WTC11 (cell line): ENCODE measurements at regions not wholly inside any gene's neighbourhood (a gene's known extent, or its start where the extent isn't known, plus 50 kb on each side); places are given as distances from the start of the nearest gene placed in this dataset.

Experiments used
- ATAC-seq: fragments of 200-7000 bp; cut with Tn5 transposase; 2 replicates; pipeline ENCODE4 v1.10.0; 2021; ENCODE audit warnings: mild to moderate bottlenecking, moderate library complexity
- CTCF ChIA-PET: fragments of 300-600 bp; sonication (Branson Sonifier 250); formaldehyde crosslinking; loops from one replicate; lab custom pipeline; 2021; ENCODE audit warnings: antibody characterized with exemption; lab: Charles Lee
- POLR2A ChIA-PET: fragments of 350-600 bp; sonication (Branson Sonifier 250); formaldehyde crosslinking; loops from one replicate; lab custom pipeline; 2021; ENCODE audit warnings: antibody characterized with exemption; lab: Charles Lee
- DNase-seq: peaks from one replicate; pipeline ENCODE4 v3.0.0; 2021; ENCODE audit warnings: low spot score
- H3K27ac Mint-ChIP-seq: 2 replicates; pipeline ENCODE4 v1.8.0; 2021; ENCODE audit warnings: mixed read lengths
- H3K27me3 Mint-ChIP-seq: 2 replicates; pipeline ENCODE4 v1.8.0; 2021; ENCODE audit warnings: low read depth, mild to moderate bottlenecking, moderate library complexity, mixed read lengths
- H3K36me3 Mint-ChIP-seq: 2 replicates; pipeline ENCODE4 v1.8.0; 2021; ENCODE audit warnings: mixed read lengths
- H3K4me1 Mint-ChIP-seq: 2 replicates; pipeline ENCODE4 v1.8.0; 2022; ENCODE audit warnings: mixed read lengths
- H3K4me3 Mint-ChIP-seq: 2 replicates; pipeline ENCODE4 v1.8.0; 2021; ENCODE audit warnings: mild to moderate bottlenecking, moderate library complexity, mixed read lengths
- H3K9me3 Mint-ChIP-seq: 2 replicates; pipeline ENCODE4 v1.8.0; 2021; ENCODE audit warnings: mixed read lengths
- ARID4B ChIP-seq: sonication (generic); formaldehyde crosslinking; IDR thresholded peaks from 2 replicates; pipeline ENCODE4 v1.8.0; 2023; ENCODE audit warnings: missing genetic modification reagents, mild to moderate bottlenecking, borderline replicate concordance
- ATF6 ChIP-seq: sonication (generic); formaldehyde crosslinking; IDR thresholded peaks from 2 replicates; pipeline ENCODE4 v1.8.1; 2023; ENCODE audit warnings: mild to moderate bottlenecking, missing genetic modification reagents
- CBFB ChIP-seq: sonication (generic); formaldehyde crosslinking; IDR thresholded peaks from 2 replicates; pipeline ENCODE4 v1.8.1; 2022; ENCODE audit warnings: mild to moderate bottlenecking, low read depth, missing genetic modification reagents
- CDX4 ChIP-seq: fragments of 250-450 bp; sonication (Bioruptor Pico); IDR thresholded peaks from 2 replicates; pipeline ENCODE4 v1.9.0; 2021; ENCODE audit warnings: moderate library complexity, mild to moderate bottlenecking, inconsistent platforms, borderline replicate concordance
- EMX1 ChIP-seq: fragments of 250-450 bp; sonication (Bioruptor Pico); IDR thresholded peaks from 2 replicates; pipeline ENCODE4 v1.8.0; 2021; ENCODE audit warnings: mild to moderate bottlenecking
- ETV6 ChIP-seq: sonication (generic); formaldehyde crosslinking; IDR thresholded peaks from 2 replicates; pipeline ENCODE4 v1.8.1; 2022; ENCODE audit warnings: mild to moderate bottlenecking, missing genetic modification reagents
- FOXJ3 ChIP-seq: sonication (generic); formaldehyde crosslinking; IDR thresholded peaks from 2 replicates; pipeline ENCODE4 v1.9.0; 2021; ENCODE audit warnings: missing genetic modification reagents, mild to moderate bottlenecking, borderline replicate concordance
- GABPB1 ChIP-seq: sonication (generic); formaldehyde crosslinking; IDR thresholded peaks from 2 replicates; pipeline ENCODE4 v1.8.1; 2023; ENCODE audit warnings: mild to moderate bottlenecking, missing genetic modification reagents
- IRF1 ChIP-seq: sonication (generic); formaldehyde crosslinking; IDR thresholded peaks from 2 replicates; pipeline ENCODE4 v1.8.0; 2023; ENCODE audit warnings: missing genetic modification reagents
- MLX ChIP-seq: sonication (generic); formaldehyde crosslinking; IDR thresholded peaks from 2 replicates; pipeline ENCODE4 v1.8.1; 2023; ENCODE audit warnings: mild to moderate bottlenecking, missing genetic modification reagents, moderate library complexity
- NFATC4 ChIP-seq: fragments of 250-450 bp; sonication (Bioruptor Pico); IDR thresholded peaks from 2 replicates; pipeline ENCODE4 v1.9.0; 2021; ENCODE audit warnings: mild to moderate bottlenecking
- NFE2L1 ChIP-seq: sonication (generic); formaldehyde crosslinking; IDR thresholded peaks from 2 replicates; pipeline ENCODE4 v1.8.1; 2023; ENCODE audit warnings: missing genetic modification reagents
- NR1H2 ChIP-seq: sonication (generic); formaldehyde crosslinking; IDR thresholded peaks from 2 replicates; pipeline ENCODE4 v1.9.0; 2021; ENCODE audit warnings: mild to moderate bottlenecking, moderate library complexity, missing genetic modification reagents
- NR2C2 ChIP-seq: sonication (generic); formaldehyde crosslinking; IDR thresholded peaks from 2 replicates; pipeline ENCODE4 v1.8.0; 2022; ENCODE audit warnings: mild to moderate bottlenecking, missing genetic modification reagents
- NR3C1 ChIP-seq: sonication (generic); formaldehyde crosslinking; conservative IDR thresholded peaks from 2 replicates; pipeline ENCODE4 v1.8.1; 2023; ENCODE audit warnings: low read depth, mild to moderate bottlenecking, missing genetic modification reagents
- OVOL2 ChIP-seq: fragments of 250-450 bp; sonication (Bioruptor Pico); IDR thresholded peaks from 2 replicates; pipeline ENCODE4 v1.9.0; 2021; ENCODE audit warnings: mild to moderate bottlenecking, borderline replicate concordance
- RORB ChIP-seq: fragments of 250-450 bp; sonication (Bioruptor Pico); IDR thresholded peaks from 2 replicates; pipeline ENCODE4 v1.9.0; 2021; ENCODE audit warnings: mild to moderate bottlenecking
- ZNF121 ChIP-seq: sonication (generic); formaldehyde crosslinking; IDR thresholded peaks from 2 replicates; pipeline ENCODE4 v1.8.0; 2023; ENCODE audit warnings: missing genetic modification reagents
- TF ChIP-seq, protein P1 (sequence below): sonication (generic); formaldehyde crosslinking; conservative IDR thresholded peaks from 2 replicates; pipeline ENCODE4 v1.8.1; 2023; ENCODE audit warnings: mild to moderate bottlenecking, low read depth, missing genetic modification reagents, moderate library complexity

- TF ChIP-seq, protein P1, sequence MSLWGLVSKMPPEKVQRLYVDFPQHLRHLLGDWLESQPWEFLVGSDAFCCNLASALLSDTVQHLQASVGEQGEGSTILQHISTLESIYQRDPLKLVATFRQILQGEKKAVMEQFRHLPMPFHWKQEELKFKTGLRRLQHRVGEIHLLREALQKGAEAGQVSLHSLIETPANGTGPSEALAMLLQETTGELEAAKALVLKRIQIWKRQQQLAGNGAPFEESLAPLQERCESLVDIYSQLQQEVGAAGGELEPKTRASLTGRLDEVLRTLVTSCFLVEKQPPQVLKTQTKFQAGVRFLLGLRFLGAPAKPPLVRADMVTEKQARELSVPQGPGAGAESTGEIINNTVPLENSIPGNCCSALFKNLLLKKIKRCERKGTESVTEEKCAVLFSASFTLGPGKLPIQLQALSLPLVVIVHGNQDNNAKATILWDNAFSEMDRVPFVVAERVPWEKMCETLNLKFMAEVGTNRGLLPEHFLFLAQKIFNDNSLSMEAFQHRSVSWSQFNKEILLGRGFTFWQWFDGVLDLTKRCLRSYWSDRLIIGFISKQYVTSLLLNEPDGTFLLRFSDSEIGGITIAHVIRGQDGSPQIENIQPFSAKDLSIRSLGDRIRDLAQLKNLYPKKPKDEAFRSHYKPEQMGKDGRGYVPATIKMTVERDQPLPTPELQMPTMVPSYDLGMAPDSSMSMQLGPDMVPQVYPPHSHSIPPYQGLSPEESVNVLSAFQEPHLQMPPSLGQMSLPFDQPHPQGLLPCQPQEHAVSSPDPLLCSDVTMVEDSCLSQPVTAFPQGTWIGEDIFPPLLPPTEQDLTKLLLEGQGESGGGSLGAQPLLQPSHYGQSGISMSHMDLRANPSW (CRISPR knock-in tag) = no peak
- TF ChIP-seq CDX4 (CRISPR knock-in tag) (no peak), NR3C1 (CRISPR knock-in tag) (no peak), FOXJ3 (CRISPR knock-in tag) (no peak), NR1H2 (CRISPR knock-in tag) (no peak), ZNF121 (no peak), IRF1 (CRISPR knock-in tag) (no peak), CBFB (no peak), NFATC4 (no peak), ARID4B (no peak)
Observed at GRCh38 chr4:113825272-113825671, 63.7 kb upstream of the CAMK2D start (continued).

DNA sequence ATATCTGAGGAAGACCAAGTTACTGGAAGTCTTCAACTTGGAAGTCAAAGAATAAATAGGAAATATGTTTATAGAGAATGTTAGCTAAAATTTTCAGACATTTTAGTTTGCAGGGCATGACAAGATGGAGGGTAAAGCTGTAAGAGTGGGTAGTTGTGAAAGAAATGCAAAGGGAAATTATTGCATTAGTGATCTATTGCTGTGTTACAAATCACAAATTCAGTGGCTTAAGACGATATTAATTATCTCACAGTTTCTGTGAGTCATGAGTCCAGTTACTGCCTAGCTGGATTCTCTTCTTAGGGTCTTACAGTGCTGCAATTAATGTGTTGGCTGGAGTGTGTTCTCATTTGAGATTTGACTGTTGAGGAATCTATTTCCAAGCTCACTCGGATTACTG lies 62.9 kb upstream of the CAMK2D start:
- POLR2A ChIA-PET = no interaction called here
- no peaks in the 10 kb centered on the region for H3K27me3 Mint-ChIP-seq
- no peak for DNase-seq
- H3K4me1 Mint-ChIP-seq = peaks cover 2% of the 10 kb centered on the region
- CTCF ChIA-PET = interaction anchor here (1.5 kb wide), 1 partner anchor 42 kb away, joined by 3 read pairs; no protein-coding TSS in a partner anchor
- no peak overlapping the region for H3K4me3 Mint-ChIP-seq
- no peak for TF ChIP-seq MLX
- TF ChIP-seq CBFB = no peak
- no peak for TF ChIP-seq NR2C2 (CRISPR knock-in tag)
- no peak for TF ChIP-seq RORB (CRISPR knock-in tag)
- TF ChIP-seq NFE2L1 (CRISPR knock-in tag) = no peak
- TF ChIP-seq ETV6 (CRISPR knock-in tag) = no peak
- no peak for TF ChIP-seq OVOL2 (CRISPR knock-in tag)
- TF ChIP-seq ATF6 (CRISPR knock-in tag) = no peak
- TF ChIP-seq GABPB1 (CRISPR knock-in tag) = no peak
- no peak for TF ChIP-seq EMX1 (CRISPR knock-in tag)
- no peak for ATAC-seq
- H3K9me3 Mint-ChIP-seq = no peaks in the 10 kb centered on the region
- no peaks in the 10 kb centered on the region for H3K36me3 Mint-ChIP-seq
- no peak overlapping the region for H3K27ac Mint-ChIP-seq
